Lower lobe of right lung (tissue), 2 donors: ENCODE measurements at regions not wholly inside any gene's neighbourhood (a gene's known extent, or its start where the extent isn't known, plus 50 kb on each side); places are given as distances from the start of the nearest gene placed in this dataset.

Source experiments
- ATAC-seq, 2 donors: fragments of 200-7000 bp; cut with Tn5 transposase; one replicate each; pipeline ENCODE4 v1.9.1; 2020 to 2022; ENCODE audit warnings: mild to moderate bottlenecking in 2 of 2, moderate library complexity in 2 of 2
- DNase-seq: peaks from one replicate; pipeline ENCODE4 v3.0.0-alpha.2; 2020
- H3K27ac ChIP-seq: fragments of 200-600 bp; one replicate; pipeline ENCODE4 v1.8.0; 2022
- H3K27me3 ChIP-seq: fragments of 200-600 bp; one replicate; pipeline ENCODE4 v1.8.0; 2022; ENCODE audit warnings: low read depth
- H3K36me3 ChIP-seq: fragments of 200-600 bp; one replicate; pipeline ENCODE4 v1.8.0; 2022; ENCODE audit warnings: mild to moderate bottlenecking
- H3K4me1 ChIP-seq: fragments of 200-600 bp; one replicate; pipeline ENCODE4 v1.8.0; 2022
- H3K4me3 ChIP-seq: fragments of 200-600 bp; one replicate; pipeline ENCODE4 v1.8.0; 2022; ENCODE audit warnings: mild to moderate bottlenecking
- H3K9me3 ChIP-seq: fragments of 200-600 bp; one replicate; pipeline ENCODE4 v1.8.0; 2022
- CTCF ChIP-seq: fragments of 200-600 bp; IDR thresholded peaks from one replicate; pipeline ENCODE4 v1.8.0; 2022; ENCODE audit warnings: antibody characterized with exemption, mild to moderate bottlenecking
- intact Hi-C: fragments of 100-400 bp; cut with DNase I; formaldehyde crosslinking; loops from one replicate; pipeline ENCODE4 v1.11.0; 2022
- donor health status: DM: no; HTN: yes; CAD: no; lungs with severe emphysema.

DNA sequence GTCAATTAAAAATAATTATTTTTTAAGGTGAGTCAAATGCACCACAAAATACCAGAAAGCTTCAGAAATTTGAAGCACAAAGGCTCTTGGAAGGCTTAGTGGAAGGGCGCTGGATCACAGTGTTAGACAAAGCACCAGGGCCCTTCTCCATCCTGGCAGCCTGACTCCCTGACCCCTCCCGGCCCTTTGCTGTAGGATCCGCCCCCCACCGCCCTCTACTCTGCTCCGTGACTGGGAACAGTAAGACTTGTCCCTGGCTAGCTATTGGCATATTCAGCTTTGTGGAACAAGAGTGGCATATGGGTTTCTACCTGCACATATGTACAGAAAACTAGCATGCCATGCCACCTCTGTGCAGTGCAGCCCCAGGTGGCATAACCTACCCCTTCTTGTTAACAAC is 222.1 kb downstream of the SYK start:
- H3K36me3 ChIP-seq: no peaks in the 10 kb centered on the region
- no peaks in the 10 kb centered on the region for H3K27me3 ChIP-seq
- no peak overlapping the region for H3K4me3 ChIP-seq
- no peak for DNase-seq
- no peak for TF ChIP-seq CTCF
- intact Hi-C loops: no loop called here
- no peak for ATAC-seq
- H3K27ac ChIP-seq: no peak overlapping the region
- no peaks in the 10 kb centered on the region for H3K9me3 ChIP-seq
- no peaks in the 10 kb centered on the region for H3K4me1 ChIP-seq

DNA sequence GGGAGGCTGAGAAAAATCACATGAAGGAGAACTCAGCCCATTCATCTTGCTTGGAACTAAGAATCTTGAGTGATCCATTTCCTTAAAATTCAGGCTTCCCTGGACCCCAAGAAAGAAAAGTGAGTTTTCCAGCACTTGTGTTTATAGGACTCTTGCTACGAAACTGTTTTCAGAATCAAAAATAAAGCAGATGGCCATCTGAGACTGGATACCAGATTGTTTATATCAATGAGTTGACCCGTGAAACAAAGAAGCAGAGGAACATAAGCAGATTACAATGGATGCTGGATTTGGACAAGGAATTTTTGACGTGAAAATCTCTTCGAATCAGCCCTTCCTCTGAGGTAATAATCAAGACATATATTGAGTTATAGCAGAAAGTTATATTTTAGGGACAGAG is 223.2 kb downstream of the SYK start:
- ATAC-seq: no peak
- no peak overlapping the region for H3K4me3 ChIP-seq
- TF ChIP-seq CTCF: no peak
- H3K36me3 ChIP-seq: no peaks in the 10 kb centered on the region
- no peaks in the 10 kb centered on the region for H3K4me1 ChIP-seq
- no peak overlapping the region for H3K27ac ChIP-seq
- H3K27me3 ChIP-seq: no peaks in the 10 kb centered on the region
- intact Hi-C loops: no loop called here
- H3K9me3 ChIP-seq: no peaks in the 10 kb centered on the region
- no peak for DNase-seq

GRCh38 chr9:91025856-91026255 is 224.2 kb downstream of the SYK start:
- intact Hi-C loops: no loop called here
- Histone ChIP-seq H3K4me3 (no peak overlapping the region), H3K27me3 (no peaks in the 10 kb centered on the region), H3K27ac (no peak overlapping the region), H3K4me1 (no peaks in the 10 kb centered on the region), H3K36me3 (no peaks in the 10 kb centered on the region), H3K9me3 (no peaks in the 10 kb centered on the region)
- no peak for DNase-seq
- no peak for TF ChIP-seq CTCF
- no peak for ATAC-seq

- intact Hi-C loops: no loop called here
- Histone ChIP-seq H3K9me3 (no peaks in the 10 kb centered on the region), H3K4me1 (no peaks in the 10 kb centered on the region), H3K27ac (no peak overlapping the region), H3K4me3 (no peak overlapping the region), H3K27me3 (no peaks in the 10 kb centered on the region), H3K36me3 (no peaks in the 10 kb centered on the region)
- TF ChIP-seq CTCF: no peak
- DNase-seq: no peak
- no peak for ATAC-seq
These were observed 224.6 kb downstream of the SYK start for GRCh38 chr9:91026266-91026665.

GRCh38 chr9:91027005-91027404 is 225.4 kb downstream of the SYK start:
- Histone ChIP-seq H3K9me3 (no peaks in the 10 kb centered on the region), H3K36me3 (no peaks in the 10 kb centered on the region), H3K4me3 (no peak overlapping the region), H3K27ac (no peak overlapping the region), H3K27me3 (no peaks in the 10 kb centered on the region), H3K4me1 (no peaks in the 10 kb centered on the region)
- DNase-seq (no peak), ATAC-seq (no peak)
- intact Hi-C loops: no loop called here
- TF ChIP-seq CTCF: no peak
